ENCODE measurements at regions not wholly inside any gene's neighbourhood (a gene's known extent, or its start where the extent isn't known, plus 50 kb on each side); places are given as distances from the start of the nearest gene placed in this dataset.
"Not testable (repeated sequence)": the region's sequence is repeated elsewhere in the genome, so short reads cannot be mapped to it uniquely, and the experiment has no call there.

GRCh38 chr7:67900456-67900855 is 903.8 kb downstream of the TYW1 start:
- H3K4me1 ChIP-seq, result no peaks in the 10 kb centered on the region
- intact Hi-C loops (cut with DNase I), result no loop called here

DNA sequence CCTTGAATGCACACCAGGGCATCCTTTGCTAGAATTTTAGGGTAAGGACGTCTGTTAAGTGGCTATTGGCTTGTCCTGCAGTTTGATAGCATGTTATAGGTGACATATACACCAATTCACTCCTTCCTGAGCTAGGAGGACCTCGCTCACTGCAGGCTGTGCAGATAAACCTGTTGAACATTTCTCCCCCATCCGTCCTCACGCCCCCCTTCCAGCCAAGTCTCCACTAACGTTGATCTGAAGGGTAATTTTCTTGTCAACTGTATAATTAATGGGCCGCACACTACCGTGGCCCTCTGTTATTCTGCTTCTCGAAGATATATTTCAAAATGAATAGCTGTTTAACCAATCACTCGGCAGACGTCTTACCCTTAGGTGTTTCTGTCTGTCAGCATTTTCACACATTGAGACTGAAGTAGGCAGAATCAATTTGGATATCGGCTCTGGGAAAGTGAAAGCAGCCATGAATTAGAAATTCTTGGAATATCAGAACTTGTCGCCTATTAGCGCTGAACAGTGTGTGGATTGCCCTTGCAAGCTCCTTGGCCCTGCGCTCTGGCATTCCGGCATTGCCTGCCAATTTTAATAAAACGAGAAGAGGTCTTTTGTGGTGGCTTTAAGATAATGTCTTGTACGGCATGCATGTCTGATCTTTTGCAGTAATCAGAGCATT is 905.3 kb downstream of the TYW1 start:
- 79 to 81% methylated on average over 17 of the region's 17 CpGs for WGBS, 2 donors
- no peaks in the 10 kb centered on the region for H3K36me3 ChIP-seq
- DNase-seq, result no peak
- no peak for TF ChIP-seq POLR2A (IDR thresholded peaks at IDR 0.05)
- TF ChIP-seq POLR2AphosphoS5 (IDR thresholded peaks at IDR 0.05), result no peak
- TF ChIP-seq EP300 (IDR thresholded peaks at IDR 0.05), result no peak
- TF ChIP-seq, protein P1, sequence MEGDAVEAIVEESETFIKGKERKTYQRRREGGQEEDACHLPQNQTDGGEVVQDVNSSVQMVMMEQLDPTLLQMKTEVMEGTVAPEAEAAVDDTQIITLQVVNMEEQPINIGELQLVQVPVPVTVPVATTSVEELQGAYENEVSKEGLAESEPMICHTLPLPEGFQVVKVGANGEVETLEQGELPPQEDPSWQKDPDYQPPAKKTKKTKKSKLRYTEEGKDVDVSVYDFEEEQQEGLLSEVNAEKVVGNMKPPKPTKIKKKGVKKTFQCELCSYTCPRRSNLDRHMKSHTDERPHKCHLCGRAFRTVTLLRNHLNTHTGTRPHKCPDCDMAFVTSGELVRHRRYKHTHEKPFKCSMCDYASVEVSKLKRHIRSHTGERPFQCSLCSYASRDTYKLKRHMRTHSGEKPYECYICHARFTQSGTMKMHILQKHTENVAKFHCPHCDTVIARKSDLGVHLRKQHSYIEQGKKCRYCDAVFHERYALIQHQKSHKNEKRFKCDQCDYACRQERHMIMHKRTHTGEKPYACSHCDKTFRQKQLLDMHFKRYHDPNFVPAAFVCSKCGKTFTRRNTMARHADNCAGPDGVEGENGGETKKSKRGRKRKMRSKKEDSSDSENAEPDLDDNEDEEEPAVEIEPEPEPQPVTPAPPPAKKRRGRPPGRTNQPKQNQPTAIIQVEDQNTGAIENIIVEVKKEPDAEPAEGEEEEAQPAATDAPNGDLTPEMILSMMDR (IDR thresholded peaks at IDR 0.05), result no peak
- no peak overlapping the region for H3K4me3 ChIP-seq
- H3K27me3 ChIP-seq, result no peaks in the 10 kb centered on the region
- intact Hi-C loops (cut with DNase I), result no loop called here
- H3K9me3 ChIP-seq, result peaks cover 0 to 5% (median 0%) of the 10 kb centered on the region in 4 donors
- no peaks in the 10 kb centered on the region for H3K4me1 ChIP-seq
- no peak overlapping the region for H3K27ac ChIP-seq

More at GRCh38 chr7:67900456-67900855, 903.8 kb downstream of the TYW1 start:
- Histone ChIP-seq H3K9me3 (peaks cover 0 to 7% (median 0%) of the 10 kb centered on the region in 4 donors), H3K27ac (no peak overlapping the region), H3K27me3 (no peaks in the 10 kb centered on the region), H3K36me3 (no peaks in the 10 kb centered on the region), H3K4me3 (no peak overlapping the region)
- no peak for TF ChIP-seq EP300 (IDR thresholded peaks at IDR 0.05)
- TF ChIP-seq, protein P1 (IDR thresholded peaks at IDR 0.05), result no peak
- TF ChIP-seq POLR2A (IDR thresholded peaks at IDR 0.05), result no peak
- TF ChIP-seq POLR2AphosphoS5 (IDR thresholded peaks at IDR 0.05), result no peak
- WGBS, 2 donors, result 66 to 94% methylated on average over 2 of the region's 2 CpGs
- DNase-seq, result no peak

GRCh38 chr7:67907792-67908191 is 911.2 kb downstream of the TYW1 start:
- H3K27me3 ChIP-seq, result no peaks in the 10 kb centered on the region
- no peak for DNase-seq
- H3K4me1 ChIP-seq, result no peaks in the 10 kb centered on the region
- intact Hi-C loops (cut with DNase I), result no loop called here
- no peak overlapping the region for H3K4me3 ChIP-seq
- H3K27ac ChIP-seq, result no peak overlapping the region
- no peaks in the 10 kb centered on the region for H3K9me3 ChIP-seq
- no peaks in the 10 kb centered on the region for H3K36me3 ChIP-seq
- TF ChIP-seq, protein P1 (IDR thresholded peaks at IDR 0.05), result no peak
- no peak for TF ChIP-seq EP300 (IDR thresholded peaks at IDR 0.05)
- no peak for TF ChIP-seq POLR2AphosphoS5 (IDR thresholded peaks at IDR 0.05)
- no peak for TF ChIP-seq POLR2A (IDR thresholded peaks at IDR 0.05)
- 70 to 85% methylated on average over 5 of the region's 5 CpGs for WGBS, 2 donors

DNA sequence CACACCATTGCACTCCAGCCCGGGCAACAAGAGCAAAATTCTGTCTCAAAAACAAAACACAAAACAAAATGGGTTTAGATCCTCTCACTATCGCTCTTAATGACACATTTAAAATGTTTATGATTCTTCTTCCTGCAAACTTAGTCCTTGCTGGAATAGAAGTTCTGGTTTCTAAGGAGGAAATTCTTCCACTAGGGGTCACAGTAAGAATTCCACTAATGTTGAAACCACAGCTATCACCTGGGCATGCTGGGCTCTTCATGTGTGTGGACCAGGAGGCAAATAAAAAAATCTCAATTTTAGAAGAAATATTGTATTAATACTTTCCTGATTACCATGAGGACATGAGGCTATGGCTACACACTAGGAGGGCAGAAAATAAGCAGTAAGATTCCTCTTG is 915.8 kb downstream of the TYW1 start:
- TF ChIP-seq, protein P1 (IDR thresholded peaks at IDR 0.05), result no peak
- TF ChIP-seq POLR2A (IDR thresholded peaks at IDR 0.05), result no peak
- TF ChIP-seq POLR2AphosphoS5 (IDR thresholded peaks at IDR 0.05), result no peak
- H3K36me3 ChIP-seq, result no peaks in the 10 kb centered on the region
- no peak for DNase-seq
- H3K4me3 ChIP-seq, result no peak overlapping the region
- no peak overlapping the region for H3K27ac ChIP-seq
- H3K27me3 ChIP-seq, result no peaks in the 10 kb centered on the region
- H3K4me1 ChIP-seq, result no peaks in the 10 kb centered on the region
- H3K9me3 ChIP-seq, result peaks cover 0 to 4% (median 0%) of the 10 kb centered on the region in 4 donors
- 69 to 73% methylated on average over 2 of the region's 2 CpGs for whole genome bisulfite sequencing, 2 donors
- intact Hi-C loops (cut with DNase I), result no loop called here

DNA sequence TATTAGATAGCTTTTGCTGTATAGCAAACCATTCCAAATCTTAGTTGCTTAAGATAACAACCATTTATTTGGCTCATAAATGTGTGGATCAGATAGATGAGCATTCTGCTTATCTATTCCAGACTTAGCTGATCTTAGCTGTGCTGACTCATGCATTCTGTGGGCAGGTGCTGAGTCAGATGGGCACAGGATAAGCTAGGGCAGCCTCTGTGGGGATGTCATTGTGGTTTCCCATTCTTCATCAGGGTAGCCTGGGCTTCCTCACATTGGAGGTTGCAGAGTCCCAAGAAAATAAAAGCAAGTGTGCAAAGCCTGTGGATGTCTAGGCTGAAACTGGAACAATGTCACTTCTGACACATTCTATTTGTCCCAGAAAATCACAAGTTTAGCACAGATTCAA is 917.0 kb downstream of the TYW1 start:
- intact Hi-C loops (cut with DNase I), result no loop called here
- Histone ChIP-seq H3K27ac (no peak overlapping the region), H3K9me3 (peaks cover 0 to 11% (median 0%) of the 10 kb centered on the region in 4 donors), H3K4me1 (no peaks in the 10 kb centered on the region), H3K27me3 (no peaks in the 10 kb centered on the region), H3K36me3 (no peaks in the 10 kb centered on the region), H3K4me3 (no peak overlapping the region)
- TF ChIP-seq POLR2AphosphoS5 (IDR thresholded peaks at IDR 0.05) (no peak), EP300 (IDR thresholded peaks at IDR 0.05) (no peak), POLR2A (IDR thresholded peaks at IDR 0.05) (no peak)
- TF ChIP-seq, protein P1 (IDR thresholded peaks at IDR 0.05), result no peak
- no peak for DNase-seq

DNA sequence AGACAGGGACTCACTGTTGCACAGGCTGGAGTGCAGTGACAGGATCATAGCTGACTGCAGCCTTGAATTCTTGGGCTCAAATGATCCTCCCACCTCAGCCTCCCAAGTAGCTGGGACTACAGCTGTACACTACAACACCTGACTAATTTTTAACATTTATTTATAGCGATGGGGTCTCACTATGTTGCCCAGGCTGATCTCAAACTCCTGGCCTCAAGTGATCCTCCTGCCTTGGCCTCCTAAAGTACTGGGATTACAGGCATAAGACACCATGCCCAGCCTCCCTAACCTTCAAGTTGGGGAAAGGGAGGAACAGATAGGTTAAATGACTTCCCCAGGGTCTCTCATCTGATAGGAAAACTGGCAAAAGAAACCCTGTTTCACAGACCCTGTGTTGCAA is 919.5 kb downstream of the TYW1 start:
- H3K27me3 ChIP-seq; H3K27ac ChIP-seq; H3K4me3 ChIP-seq; intact Hi-C loops (cut with DNase I); H3K36me3 ChIP-seq; DNase-seq; H3K4me1 ChIP-seq: not testable (repeated sequence)
- peaks cover 0 to 11% (median 0%) of the 10 kb centered on the region in 4 donors for H3K9me3 ChIP-seq
- WGBS, 2 donors, result 93 to 96% methylated on average over 1 of the region's 1 CpG
